Body of pancreas (tissue), 4 donors: ENCODE measurements at regions not wholly inside any gene's neighbourhood (a gene's known extent, or its start where the extent isn't known, plus 50 kb on each side); places are given as distances from the start of the nearest gene placed in this dataset.

Source experiments
- ATAC-seq: fragments of 150-250 bp; one replicate; pipeline ENCODE4 v1.9.1; 2016
- DNase-seq, 4 donors: peaks; one replicate each; pipeline ENCODE4 v3.0.0-alpha.2; 2019
- H3K27ac ChIP-seq, 4 donors: fragments of 200-600 bp; sonication (generic); 1 replicate in 3 of 4; 2 replicates in 1 of 4; pipeline versions ENCODE4 v1.5.1 to v1.6.1; 2016 to 2019; ENCODE audit warnings: mild to moderate bottlenecking in 1 of 4, mixed read lengths in 1 of 4, moderate library complexity in 1 of 4
- H3K27me3 ChIP-seq, 2 donors: fragments of 200-600 bp; sonication (generic); one replicate each; pipeline ENCODE4 v1.6.0; 2016; ENCODE audit warnings: mild to moderate bottlenecking in 1 of 2
- H3K36me3 ChIP-seq, 2 donors: fragments of 200-600 bp; sonication (generic); replicated peaks in 1 of 2; 2 replicates each; pipeline ENCODE4 v1.5.1; 2016; ENCODE audit warnings: low read depth in 2 of 2; ENCODE audit not compliant: insufficient read depth in 1 of 2
- H3K4me1 ChIP-seq: fragments of 200-600 bp; sonication (generic); one replicate; pipeline ENCODE4 v1.6.0; 2016
- H3K4me3 ChIP-seq, 2 donors: fragments of 200-600 bp; sonication (generic); 1 replicate in 1 of 2; 2 replicates in 1 of 2; pipeline ENCODE4 v1.5.1; 2016 to 2019
- H3K9me3 ChIP-seq, 3 donors: fragments of 200-600 bp; sonication (generic); 1 replicate in 2 of 3; 2 replicates in 1 of 3; pipeline ENCODE4 v1.5.1; 2016
- POLR2A ChIP-seq, 3 donors: fragments of 450-650 bp; IDR thresholded peaks; one replicate each; pipeline ENCODE4 v1.6.1; 2016; ENCODE audit warnings: antibody characterized with exemption in 3 of 3, mild to moderate bottlenecking in 2 of 3
- WGBS, 2 donors: methylation state at CpG; one replicate each; pipeline ENCODE4 v1.1.5; 2017; 5-methylcytosine and 5-hydroxymethylcytosine counted together
- intact Hi-C: fragments of 100-400 bp; cut with DNase I; formaldehyde crosslinking; loops from one replicate; pipeline ENCODE4 v1.15.1; 2023
- TF ChIP-seq, protein P1 (sequence below), 7 experiments: fragments of 450-650 bp in 4 of 7; fragments of 200-600 bp in 3 of 7; sonication (generic) in 3 of 7; IDR thresholded peaks; one replicate each; pipeline ENCODE4 v1.5.1; 2016 to 2019; ENCODE audit warnings: antibody characterized with exemption in 7 of 7

DNA sequence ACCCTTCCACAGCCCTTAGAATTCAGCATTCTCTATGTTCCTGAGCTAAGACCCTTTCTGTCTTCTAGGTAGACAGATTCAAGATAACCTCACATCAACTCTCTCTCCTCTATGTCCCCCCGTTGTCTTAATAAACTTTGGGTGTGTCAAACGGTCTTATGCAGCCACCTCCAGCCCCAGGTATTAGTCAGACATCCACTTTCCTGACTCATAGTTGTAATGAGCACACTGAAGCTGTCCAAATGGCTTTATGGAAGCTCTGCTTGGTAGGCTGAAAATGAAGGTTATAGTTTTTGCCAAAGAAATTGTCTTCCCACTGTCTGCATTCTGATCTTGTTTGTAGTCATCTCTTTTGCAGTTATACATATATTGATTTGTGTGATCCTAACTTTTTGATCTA is 482.0 kb downstream of the RMST start:
- no peak for TF ChIP-seq POLR2A (IDR thresholded peaks at IDR 0.05)
- TF ChIP-seq, protein P1, sequence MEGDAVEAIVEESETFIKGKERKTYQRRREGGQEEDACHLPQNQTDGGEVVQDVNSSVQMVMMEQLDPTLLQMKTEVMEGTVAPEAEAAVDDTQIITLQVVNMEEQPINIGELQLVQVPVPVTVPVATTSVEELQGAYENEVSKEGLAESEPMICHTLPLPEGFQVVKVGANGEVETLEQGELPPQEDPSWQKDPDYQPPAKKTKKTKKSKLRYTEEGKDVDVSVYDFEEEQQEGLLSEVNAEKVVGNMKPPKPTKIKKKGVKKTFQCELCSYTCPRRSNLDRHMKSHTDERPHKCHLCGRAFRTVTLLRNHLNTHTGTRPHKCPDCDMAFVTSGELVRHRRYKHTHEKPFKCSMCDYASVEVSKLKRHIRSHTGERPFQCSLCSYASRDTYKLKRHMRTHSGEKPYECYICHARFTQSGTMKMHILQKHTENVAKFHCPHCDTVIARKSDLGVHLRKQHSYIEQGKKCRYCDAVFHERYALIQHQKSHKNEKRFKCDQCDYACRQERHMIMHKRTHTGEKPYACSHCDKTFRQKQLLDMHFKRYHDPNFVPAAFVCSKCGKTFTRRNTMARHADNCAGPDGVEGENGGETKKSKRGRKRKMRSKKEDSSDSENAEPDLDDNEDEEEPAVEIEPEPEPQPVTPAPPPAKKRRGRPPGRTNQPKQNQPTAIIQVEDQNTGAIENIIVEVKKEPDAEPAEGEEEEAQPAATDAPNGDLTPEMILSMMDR (IDR thresholded peaks at IDR 0.05) = no peak
- no peak for DNase-seq
- Histone ChIP-seq H3K9me3 (no peaks in the 10 kb centered on the region), H3K27me3 (no peaks in the 10 kb centered on the region), H3K27ac (no peak overlapping the region), H3K4me3 (no peak overlapping the region), H3K4me1 (no peaks in the 10 kb centered on the region), H3K36me3 (no peaks in the 10 kb centered on the region)
- intact Hi-C loops = no loop called here
- ATAC-seq = no peak
- 43 to 50% methylated on average over 2 of the region's 2 CpGs for WGBS, 2 donors

DNA sequence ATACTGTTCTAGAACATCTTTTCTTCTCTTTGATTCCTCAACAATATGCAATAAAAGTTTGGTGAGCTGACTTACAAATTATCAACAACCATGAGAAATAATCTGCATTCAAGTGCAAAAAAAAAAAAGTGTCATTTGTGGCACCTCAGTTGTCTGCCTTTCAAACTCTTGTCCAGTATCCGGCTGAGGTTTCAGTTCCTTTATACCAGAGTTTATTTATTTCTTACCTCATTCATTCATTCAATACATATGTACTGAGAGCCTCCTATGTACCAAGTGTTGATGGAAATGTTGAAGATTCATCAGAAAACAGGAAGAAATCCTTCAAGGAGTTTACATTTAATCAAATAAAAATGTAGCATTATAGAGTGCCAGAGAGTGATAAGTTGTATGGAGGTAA is 484.1 kb downstream of the RMST start:
- DNase-seq = no peak
- no peaks in the 10 kb centered on the region for H3K27me3 ChIP-seq
- H3K27ac ChIP-seq = no peak overlapping the region
- no peak for TF ChIP-seq POLR2A (IDR thresholded peaks at IDR 0.05)
- TF ChIP-seq, protein P1 (IDR thresholded peaks at IDR 0.05) = no peak
- H3K4me1 ChIP-seq = no peaks in the 10 kb centered on the region
- intact Hi-C loops = no loop called here
- no peaks in the 10 kb centered on the region for H3K36me3 ChIP-seq
- 53 to 55% methylated on average over 1 of the region's 1 CpG for WGBS, 2 donors
- no peak overlapping the region for H3K4me3 ChIP-seq
- no peak for ATAC-seq
- H3K9me3 ChIP-seq = no peaks in the 10 kb centered on the region

DNA sequence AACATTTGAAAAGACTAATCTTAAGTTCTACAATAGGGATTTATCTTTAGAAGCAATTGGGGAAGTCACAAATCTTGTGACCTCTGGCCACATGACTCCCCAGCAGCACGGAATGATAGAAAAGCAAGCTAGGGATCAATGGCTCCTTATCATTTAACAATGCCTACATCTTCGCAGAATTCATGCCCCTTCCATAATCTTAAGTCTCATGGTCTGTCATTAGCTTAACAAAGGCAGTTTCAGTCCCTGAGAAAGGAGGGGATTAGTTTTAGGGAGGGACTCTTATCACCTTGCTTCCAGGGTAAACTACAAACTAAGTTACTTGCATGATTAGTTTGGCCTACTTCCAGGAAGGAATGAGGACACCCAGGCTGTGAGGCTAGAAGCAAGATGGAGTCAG is 486.0 kb downstream of the RMST start:
- Histone ChIP-seq H3K27ac (no peak overlapping the region), H3K4me1 (no peaks in the 10 kb centered on the region), H3K9me3 (no peaks in the 10 kb centered on the region), H3K27me3 (no peaks in the 10 kb centered on the region), H3K36me3 (no peaks in the 10 kb centered on the region), H3K4me3 (no peak overlapping the region)
- DNase-seq = no peak
- WGBS, 2 donors = 50 to 54% methylated on average over 2 of the region's 2 CpGs
- intact Hi-C loops = no loop called here
- no peak for ATAC-seq
- TF ChIP-seq POLR2A (IDR thresholded peaks at IDR 0.05) = no peak
- TF ChIP-seq, protein P1 (IDR thresholded peaks at IDR 0.05) = no peak

DNA sequence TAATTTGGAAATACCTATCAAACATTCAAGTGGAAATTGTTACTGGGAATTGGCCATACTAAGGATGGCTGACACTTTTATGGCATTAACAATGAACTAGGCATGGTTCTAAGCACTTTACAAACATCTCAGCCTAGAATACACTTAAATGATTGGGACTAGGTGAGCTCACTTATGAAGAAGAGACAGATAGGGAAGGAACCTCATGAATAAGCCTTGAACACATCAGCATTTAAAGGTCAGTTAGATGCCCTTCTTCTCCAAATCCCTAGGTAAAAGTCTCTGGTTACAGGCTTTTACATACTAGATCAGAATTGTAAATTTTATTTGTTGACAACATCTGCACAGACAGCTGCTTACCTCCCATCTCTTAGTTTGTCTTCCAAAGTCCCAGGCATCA is 488.6 kb downstream of the RMST start:
- TF ChIP-seq, protein P1 (IDR thresholded peaks at IDR 0.05) = no peak
- TF ChIP-seq POLR2A (IDR thresholded peaks at IDR 0.05) = no peak
- intact Hi-C loops = no loop called here
- H3K9me3 ChIP-seq = no peaks in the 10 kb centered on the region
- H3K36me3 ChIP-seq = no peaks in the 10 kb centered on the region
- no peak overlapping the region for H3K4me3 ChIP-seq
- DNase-seq = no peak
- no peak overlapping the region for H3K27ac ChIP-seq
- no peaks in the 10 kb centered on the region for H3K27me3 ChIP-seq
- ATAC-seq = no peak
- no peaks in the 10 kb centered on the region for H3K4me1 ChIP-seq

DNA sequence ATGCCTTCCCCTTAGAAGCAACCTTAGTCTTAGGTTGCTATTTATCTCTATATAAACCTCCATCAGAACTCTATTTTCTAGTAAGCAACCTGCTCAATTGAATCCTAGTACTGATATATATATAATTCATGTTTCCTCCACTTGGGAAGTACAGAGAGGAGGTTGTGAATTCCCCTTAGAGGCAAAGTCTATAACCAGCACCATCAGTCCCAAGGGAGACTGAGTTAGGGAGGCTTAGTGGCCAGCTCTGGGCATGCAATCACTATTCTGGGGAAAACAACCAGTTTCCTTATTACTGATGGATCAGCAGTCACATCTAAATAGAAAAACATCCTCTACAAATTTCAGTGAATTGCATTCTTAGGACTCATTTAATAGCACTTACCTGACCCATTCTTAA is 489.1 kb downstream of the RMST start:
- no peak for TF ChIP-seq POLR2A (IDR thresholded peaks at IDR 0.05)
- TF ChIP-seq, protein P1 (IDR thresholded peaks at IDR 0.05) = no peak
- no peak overlapping the region for H3K4me3 ChIP-seq
- ATAC-seq = no peak
- H3K27me3 ChIP-seq = no peaks in the 10 kb centered on the region
- no peak for DNase-seq
- no peaks in the 10 kb centered on the region for H3K9me3 ChIP-seq
- H3K36me3 ChIP-seq = no peaks in the 10 kb centered on the region
- intact Hi-C loops = no loop called here
- H3K27ac ChIP-seq = no peak overlapping the region
- H3K4me1 ChIP-seq = no peaks in the 10 kb centered on the region
